GM21619 (cell line): ENCODE measurements at regions not wholly inside any gene's neighbourhood (a gene's known extent, or its start where the extent isn't known, plus 50 kb on each side); places are given as distances from the start of the nearest gene placed in this dataset.
"Not testable (repeated sequence)": the region's sequence is repeated elsewhere in the genome, so short reads cannot be mapped to it uniquely, and the experiment has no call there.

Experiments
- ATAC-seq: cut with Tn5 transposase; IDR thresholded peaks from one replicate; pipeline ENCODE4 v1.9.1; 2021; ENCODE audit not compliant: unreplicated experiment

GRCh38 chr12:43193096-43193495 lies 358.9 kb downstream of the ADAMTS20 start:
- ATAC-seq: not testable (repeated sequence)

- ATAC-seq: not testable (repeated sequence)
Measured at GRCh38 chr12:43192442-43192841, 359.6 kb downstream of the ADAMTS20 start.

- no peak for ATAC-seq
Measured at GRCh38 chr12:43180242-43180641, 371.8 kb downstream of the ADAMTS20 start.

- ATAC-seq: no peak
Measured at GRCh38 chr12:43179486-43179885, 372.5 kb downstream of the ADAMTS20 start.

- ATAC-seq: no peak
Measured at GRCh38 chr12:43177276-43177675, 374.7 kb downstream of the ADAMTS20 start.

GRCh38 chr12:43169115-43169681 lies 382.8 kb downstream of the ADAMTS20 start:
- ATAC-seq: no peak

GRCh38 chr12:43167691-43168090 lies 384.3 kb downstream of the ADAMTS20 start:
- ATAC-seq: no peak

GRCh38 chr12:43165351-43165750 lies 386.7 kb downstream of the ADAMTS20 start:
- no peak for ATAC-seq

GRCh38 chr12:43162138-43162537 lies 389.9 kb downstream of the ADAMTS20 start:
- ATAC-seq: no peak

GRCh38 chr12:43159506-43159905 lies 392.5 kb downstream of the ADAMTS20 start:
- ATAC-seq: no peak

- no peak for ATAC-seq
Measured at GRCh38 chr12:43158126-43158525, 393.9 kb downstream of the ADAMTS20 start.

GRCh38 chr12:43155376-43155775 lies 396.6 kb downstream of the ADAMTS20 start:
- no peak for ATAC-seq

GRCh38 chr12:43154498-43155045 lies 397.4 kb downstream of the ADAMTS20 start:
- no peak for ATAC-seq

GRCh38 chr12:43151441-43151981 lies 400.5 kb downstream of the ADAMTS20 start:
- ATAC-seq: no peak

- ATAC-seq: no peak
Measured at GRCh38 chr12:43148691-43149090, 403.3 kb downstream of the ADAMTS20 start.

- ATAC-seq: no peak
Measured at GRCh38 chr12:43147878-43148277, 404.1 kb downstream of the ADAMTS20 start.

- no peak for ATAC-seq
Measured at GRCh38 chr12:43145481-43145880, 406.5 kb downstream of the ADAMTS20 start.

- ATAC-seq: no peak
Measured at GRCh38 chr12:43143278-43143677, 408.7 kb downstream of the ADAMTS20 start.

- ATAC-seq: no peak
Measured at GRCh38 chr12:43132291-43132690, 419.7 kb downstream of the ADAMTS20 start.

- no peak for ATAC-seq
Measured at GRCh38 chr12:43131301-43131700, 420.7 kb downstream of the ADAMTS20 start.

GRCh38 chr12:43127886-43128549 lies 424.0 kb downstream of the ADAMTS20 start:
- no peak for ATAC-seq

- ATAC-seq: no peak
Measured at GRCh38 chr12:43126652-43127375, 425.2 kb downstream of the ADAMTS20 start.
